A549 (cell line): ENCODE measurements at regions not wholly inside any gene's neighbourhood (a gene's known extent, or its start where the extent isn't known, plus 50 kb on each side); places are given as distances from the start of the nearest gene placed in this dataset.

Experiments
- CHD2 ChIP-seq: fragments of 150-350 bp; IDR thresholded peaks from 2 replicates; pipeline ENCODE4 v1.6.1; 2014; ENCODE audit warnings: low read length; ENCODE audit not compliant: partially characterized antibody
- TF ChIP-seq, protein P1 (sequence below): IDR thresholded peaks from 2 replicates; pipeline ENCODE4 v1.6.1; 2012

DNA sequence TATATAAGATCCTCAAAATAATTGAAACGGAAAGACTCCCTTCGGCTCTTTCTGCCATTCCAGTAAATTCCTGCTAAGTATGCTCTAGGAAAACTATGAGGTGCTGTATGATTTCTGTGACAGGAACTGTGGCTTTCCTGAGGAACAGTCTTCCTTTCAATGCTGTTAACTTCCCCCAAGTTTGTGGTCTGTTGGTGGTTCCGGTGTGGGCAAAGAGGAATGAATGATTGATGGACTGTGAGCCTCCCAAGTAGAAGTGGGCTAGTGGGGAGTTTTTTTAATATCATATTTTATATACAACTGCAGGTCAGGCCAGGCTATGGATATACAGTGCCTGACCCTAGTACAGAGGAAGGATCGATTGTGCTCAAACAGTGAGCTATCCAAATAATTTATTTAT lies 560.7 kb upstream of the RBFOX1 start:
- no peak for TF ChIP-seq CHD2
- TF ChIP-seq, protein P1, sequence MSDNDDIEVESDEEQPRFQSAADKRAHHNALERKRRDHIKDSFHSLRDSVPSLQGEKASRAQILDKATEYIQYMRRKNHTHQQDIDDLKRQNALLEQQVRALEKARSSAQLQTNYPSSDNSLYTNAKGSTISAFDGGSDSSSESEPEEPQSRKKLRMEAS, result no peak
